NCI-H2081 treated with DMSO at 0.1 percent for 48 hours (cell line): ENCODE measurements at regions not wholly inside any gene's neighbourhood (a gene's known extent, or its start where the extent isn't known, plus 50 kb on each side); places are given as distances from the start of the nearest gene placed in this dataset.
"Not testable (repeated sequence)": the region's sequence is repeated elsewhere in the genome, so short reads cannot be mapped to it uniquely, and the experiment has no call there.

Experiments used
- DNase-seq: peaks from one replicate; lab custom pipeline; 2025; lab: John Stamatoyannopoulos, UW

DNA sequence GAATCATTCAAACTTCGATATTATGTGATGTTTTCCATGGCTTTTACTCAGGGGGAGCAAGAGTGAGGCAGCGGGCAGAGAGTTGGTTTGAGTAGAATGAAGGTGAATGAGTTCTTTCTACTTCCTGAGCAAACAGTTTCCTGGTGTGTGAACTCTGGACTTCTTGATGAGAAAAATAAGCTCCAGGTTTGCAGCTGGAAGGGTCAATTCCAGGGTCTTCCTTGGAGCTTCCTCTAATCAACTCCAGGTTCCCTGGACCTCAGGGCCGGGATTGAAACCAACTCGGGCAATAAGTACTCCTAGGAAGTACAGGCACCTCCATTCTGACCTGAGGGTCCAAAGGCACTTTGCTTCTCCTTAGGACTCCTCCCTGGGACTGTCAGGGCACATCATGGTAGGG, 243.6 kb upstream of the ONECUT1 start:
- no peak for DNase-seq

DNA sequence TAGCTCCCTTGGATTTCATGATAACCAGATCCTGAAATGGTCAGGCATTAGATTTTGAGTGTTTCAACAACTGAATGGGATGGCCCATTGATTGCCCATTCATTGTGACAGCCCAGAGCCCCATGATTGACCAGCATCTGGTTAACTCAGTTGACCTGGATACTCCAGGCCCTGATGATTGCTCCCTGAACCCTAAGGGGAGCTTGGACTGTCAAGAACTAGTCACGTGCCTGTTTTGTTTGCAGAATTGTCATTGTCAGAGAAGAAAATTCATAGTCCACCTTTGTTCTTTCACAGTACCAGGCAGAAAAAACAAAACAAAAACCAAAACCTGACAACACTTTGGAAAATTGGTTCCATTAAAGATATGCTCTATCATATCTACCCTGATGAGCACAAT, 241.3 kb upstream of the ONECUT1 start:
- DNase-seq = no peak

DNA sequence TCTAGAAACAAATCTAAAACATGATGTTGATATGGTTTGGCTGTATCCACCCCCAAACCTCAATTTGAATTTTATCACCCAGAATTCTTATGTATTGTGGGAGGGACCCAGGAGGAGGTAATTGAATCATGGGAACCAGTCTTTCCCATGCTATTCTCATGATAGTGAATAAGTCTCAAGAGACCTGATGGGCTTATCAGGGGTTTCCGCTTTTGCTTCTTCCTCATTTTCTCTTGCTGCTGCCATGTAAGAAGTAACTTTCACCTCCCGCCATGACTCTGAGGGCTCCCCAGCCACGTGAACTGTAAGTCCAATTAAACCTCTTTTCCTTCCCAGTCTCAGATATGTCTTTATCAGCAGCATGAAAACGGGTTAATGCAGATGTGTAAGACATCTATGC, 232.7 kb upstream of the ONECUT1 start:
- DNase-seq = no peak

DNA sequence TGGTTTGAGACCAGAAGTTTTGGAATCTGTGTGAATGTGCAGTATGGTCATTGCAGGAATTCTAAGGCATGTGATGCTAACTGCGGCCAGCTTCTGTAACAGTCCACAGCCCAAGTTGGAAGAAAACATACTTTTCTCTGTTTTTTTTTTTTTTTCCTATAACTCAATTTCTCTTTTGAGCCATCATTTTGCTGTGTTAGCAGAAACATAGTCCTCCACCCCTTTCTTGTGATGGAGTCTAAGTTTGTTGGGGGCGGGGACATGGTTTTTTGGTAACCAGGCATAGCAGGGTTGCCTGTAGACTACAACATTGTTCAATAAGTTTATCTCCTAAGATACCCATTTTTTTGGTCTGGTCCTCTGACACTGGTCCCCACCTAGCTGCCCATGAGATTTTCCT, 223.2 kb upstream of the ONECUT1 start:
- DNase-seq = no peak

DNA sequence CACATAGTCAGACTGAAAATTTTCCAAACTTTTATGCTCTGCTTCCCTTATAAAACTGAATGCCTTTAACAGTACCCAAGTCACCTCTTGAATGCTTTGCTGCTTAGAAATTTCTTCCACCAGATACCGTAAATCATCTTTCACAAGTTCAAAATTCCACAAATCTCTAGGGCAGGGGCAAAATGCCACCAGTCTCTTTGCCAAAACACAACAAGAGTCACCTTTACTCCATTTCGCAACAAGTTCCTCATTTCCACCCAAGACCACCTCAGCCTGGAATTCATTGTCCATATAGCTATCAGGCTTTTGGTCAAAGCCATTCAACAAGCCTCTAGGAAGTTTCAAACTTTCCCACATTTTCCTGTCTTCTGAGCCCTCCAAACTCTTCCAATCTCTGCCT, 221.6 kb upstream of the ONECUT1 start:
- DNase-seq = not testable (repeated sequence)

DNA sequence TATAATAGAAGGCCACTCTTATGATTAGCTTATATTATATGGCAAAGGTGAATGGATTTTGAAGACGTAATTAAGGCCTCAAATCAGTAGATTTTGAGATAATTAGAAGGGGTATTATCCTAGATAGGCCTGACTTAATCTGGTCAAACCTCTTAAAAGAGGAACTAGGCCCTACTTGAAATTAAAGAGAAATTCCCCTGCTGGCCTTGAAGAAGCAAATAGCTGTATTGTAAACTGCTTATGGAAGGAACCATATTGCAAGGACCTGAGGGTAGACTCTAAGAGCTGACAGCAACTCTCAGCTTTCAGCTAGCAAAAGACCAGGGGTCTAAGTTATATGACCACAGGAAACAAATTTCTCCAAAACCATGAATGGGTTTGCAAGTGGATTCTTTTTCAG, 219.0 kb upstream of the ONECUT1 start:
- DNase-seq = no peak

DNA sequence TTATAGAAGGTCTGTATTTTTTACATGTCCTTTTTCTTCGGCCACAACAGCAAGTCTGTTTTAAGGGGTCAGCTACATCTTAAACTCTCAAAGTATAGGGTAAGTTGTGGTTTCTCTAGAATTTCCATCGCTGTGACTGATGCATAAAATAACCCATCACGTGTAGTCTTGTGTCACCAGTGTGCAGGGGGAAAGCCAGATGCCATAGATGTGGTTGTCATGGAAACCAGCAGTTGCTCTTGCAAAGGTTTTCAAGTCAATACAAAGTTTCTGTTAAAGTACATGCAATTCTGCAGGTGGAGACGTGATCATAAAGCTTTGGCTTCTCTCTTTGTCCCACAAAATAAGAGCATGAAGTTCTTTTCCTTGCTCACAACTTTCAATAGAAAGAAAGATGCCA, 210.3 kb upstream of the ONECUT1 start:
- no peak for DNase-seq

DNA sequence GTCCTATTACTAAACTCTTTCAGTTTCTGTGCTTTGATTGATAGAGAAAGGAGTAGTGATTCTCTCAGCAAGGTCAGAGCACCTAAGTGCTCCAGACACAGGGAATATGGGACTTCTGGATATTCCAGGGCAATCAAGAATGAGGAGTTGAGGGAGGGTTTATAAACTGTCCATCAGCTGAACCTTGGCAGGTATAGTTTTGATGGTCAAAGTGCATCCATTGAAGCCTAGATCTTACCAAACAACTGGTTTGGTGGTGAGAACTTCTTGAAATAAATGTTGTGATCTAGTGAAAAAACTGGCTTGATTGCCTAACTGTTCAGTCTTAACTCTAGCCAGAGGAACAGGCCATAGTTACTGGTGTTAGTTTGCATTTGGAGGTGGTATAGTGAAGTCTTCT, 207.0 kb upstream of the ONECUT1 start:
- no peak for DNase-seq

DNA sequence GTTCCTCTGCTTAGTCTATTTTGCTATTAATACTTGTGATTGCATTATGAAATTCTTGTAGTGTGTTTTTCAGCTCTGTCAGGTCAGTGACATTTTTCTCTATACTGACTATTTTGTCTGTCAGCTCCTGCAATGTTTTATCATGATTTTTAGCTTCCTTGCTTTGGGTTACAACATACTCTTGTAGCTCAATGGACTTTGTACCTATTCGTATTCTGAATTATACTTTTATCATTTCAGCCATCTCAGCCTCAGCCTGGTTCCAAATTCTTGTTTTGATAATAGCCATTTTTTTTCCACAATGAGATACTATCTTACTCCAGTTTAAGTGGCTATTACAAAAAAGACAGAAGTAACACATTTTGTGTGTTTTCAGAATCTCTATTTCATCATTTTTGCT, 204.2 kb upstream of the ONECUT1 start:
- no peak for DNase-seq

DNA sequence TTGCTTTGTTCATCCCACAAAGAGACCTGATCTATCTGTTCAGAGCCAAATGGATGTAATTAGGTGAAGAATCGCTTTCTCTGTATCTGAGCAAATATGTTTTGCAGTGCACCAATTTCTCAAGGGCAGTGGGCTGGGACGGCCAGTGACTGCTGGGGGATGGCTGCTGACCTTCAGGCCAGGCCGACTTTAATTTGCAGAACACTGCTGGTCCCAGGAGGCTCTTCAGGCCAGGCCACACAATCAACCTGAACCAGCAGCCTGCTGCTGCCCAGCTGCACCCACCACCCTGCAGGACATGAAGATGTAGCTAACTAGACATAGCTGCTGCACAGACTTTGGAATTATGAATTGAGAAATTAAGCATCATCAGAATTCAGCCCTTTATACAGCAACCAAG, 194.4 kb upstream of the ONECUT1 start:
- DNase-seq = no peak

DNA sequence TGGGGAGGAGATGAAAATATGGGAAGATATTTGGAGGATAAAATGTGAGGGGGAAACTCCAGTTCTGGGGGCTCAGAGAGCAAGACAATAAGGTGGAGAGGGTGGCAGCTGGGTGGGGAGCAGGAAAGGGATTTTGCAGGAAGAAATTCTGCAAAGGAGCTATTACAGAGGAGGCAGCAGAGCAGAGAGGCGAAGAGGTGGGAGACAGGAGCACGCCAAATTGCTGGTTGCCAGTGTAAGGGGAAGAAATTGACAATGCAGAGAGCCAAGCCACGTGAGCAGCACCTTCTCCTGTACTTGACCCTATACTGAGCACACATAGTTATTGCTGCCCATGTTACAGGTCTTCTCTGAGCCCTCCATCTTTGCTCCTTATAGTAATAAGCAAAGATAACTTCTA, 190.3 kb upstream of the ONECUT1 start:
- no peak for DNase-seq

DNA sequence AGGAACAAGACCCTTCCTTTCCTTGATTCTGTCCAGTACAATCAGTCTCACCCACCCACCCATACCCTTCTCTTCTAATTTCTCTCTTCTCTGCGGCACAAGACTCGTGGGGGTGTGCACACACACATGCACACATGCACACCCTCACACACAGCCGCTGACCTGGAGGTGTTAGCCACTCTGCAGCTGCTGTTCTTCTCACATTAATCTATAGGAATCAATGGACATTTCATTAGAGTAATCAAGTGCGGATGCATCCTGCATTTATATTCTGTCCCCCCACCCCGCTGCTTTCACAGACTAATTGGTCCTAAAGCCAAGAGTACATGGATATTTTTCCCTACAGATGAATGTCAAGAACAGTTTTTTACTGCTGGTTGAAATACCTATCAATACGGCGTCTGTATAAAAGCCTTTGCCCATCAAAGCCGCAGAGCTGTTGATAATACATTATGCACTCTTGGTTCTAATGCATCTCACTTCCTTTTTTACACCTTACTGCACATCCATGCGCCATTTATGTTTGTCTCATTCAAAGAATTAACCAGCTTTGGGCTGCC, 186.5 kb upstream of the ONECUT1 start:
- no peak for DNase-seq

DNA sequence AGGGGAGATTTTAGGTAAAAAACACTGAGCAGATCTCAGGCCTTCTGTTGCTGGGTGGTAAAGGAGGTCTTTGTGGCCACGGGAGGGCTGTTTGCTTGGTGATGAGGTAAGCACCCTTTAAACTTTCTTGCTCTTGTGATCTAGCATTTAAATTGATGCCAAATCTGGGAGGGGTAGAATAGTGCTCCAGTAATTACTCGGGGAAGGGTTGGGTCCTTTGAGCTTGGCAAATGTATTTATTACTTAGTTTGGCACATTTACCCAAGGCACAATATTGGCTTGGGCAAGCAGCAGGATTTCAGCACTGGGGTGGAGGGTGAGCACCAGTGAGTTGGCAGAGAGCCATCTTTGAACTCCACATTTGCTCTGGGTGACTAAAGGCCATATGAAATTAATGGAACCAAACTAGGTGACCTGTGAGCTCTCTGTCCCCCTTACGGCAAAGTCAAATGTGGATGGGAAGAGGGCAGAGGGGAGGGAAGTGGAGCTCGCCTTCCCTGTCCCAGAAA, 185.9 kb upstream of the ONECUT1 start:
- DNase-seq = no peak

DNA sequence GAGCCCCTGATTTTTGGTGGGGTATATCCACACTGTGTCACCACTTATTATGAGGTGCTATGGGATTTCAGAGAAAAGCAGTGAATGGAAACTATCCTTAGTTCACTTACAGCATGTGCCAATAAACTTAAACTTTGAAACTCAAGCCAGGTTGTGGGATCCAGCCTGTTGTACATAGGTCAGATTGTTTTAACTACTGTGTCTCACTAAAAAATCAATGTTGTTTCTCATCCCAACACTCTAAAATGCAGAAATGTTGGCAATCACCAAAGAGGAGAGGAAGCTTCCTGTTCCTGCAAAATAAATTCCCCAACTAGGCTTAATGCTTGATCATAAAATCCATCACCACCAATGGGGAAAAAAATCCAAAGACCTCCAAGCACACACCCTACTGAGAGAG, 173.7 kb upstream of the ONECUT1 start:
- no peak for DNase-seq

DNA sequence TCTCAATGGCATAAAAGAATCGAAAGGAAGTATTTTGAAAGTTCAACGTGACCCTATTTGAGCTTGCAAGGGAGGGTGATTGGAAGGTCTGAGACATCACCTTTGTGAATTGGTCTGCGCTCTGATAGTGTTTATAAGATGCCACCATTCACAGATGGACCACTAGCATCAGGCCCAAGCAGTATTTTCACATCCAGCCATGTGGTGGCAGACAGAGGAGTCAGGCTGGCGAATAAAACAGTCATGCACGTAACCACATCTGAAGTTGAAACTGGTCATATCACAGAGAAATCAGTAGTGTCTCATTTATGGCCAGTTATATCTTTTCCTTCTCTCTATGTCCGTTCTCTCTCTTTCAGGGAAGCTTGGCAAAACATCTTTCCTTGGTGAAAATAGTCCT, 170.1 kb upstream of the ONECUT1 start:
- no peak for DNase-seq

DNA sequence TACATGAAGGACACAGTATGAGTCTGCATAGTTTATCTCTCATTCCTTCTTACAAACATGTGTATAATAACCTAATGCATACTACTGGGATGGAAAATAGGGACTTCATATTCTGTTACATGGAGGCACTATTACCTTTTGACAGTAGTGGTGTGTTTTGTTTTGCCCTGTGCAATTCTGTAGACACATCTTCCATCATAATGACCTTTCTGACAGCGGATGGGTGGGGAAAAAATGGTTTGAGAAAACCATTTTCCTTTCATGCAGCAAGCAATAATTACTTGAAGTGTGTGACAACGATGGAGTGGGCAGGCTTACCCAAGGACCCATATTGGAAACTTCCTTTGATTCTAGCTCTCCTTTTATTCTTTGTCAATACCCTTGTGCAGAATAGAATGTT, 153.6 kb upstream of the ONECUT1 start:
- no peak for DNase-seq

DNA sequence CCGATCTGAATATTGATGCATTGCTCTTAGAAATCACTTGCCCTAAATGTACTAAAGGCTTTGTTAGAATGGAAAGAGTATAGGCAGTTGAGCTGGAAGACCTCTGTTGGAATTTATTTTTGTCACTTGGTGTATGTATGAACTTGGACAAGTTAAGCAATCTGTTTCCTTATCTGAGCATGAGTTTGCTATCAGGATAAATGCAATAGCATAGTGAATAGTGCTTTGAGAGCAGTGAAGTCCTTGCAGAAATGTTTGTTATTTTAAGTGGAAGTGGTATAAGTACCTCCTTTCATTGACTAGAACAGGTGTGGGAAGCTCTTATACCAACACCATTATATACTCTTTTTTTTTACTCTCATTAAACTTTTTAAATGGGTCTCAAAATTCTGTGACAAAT, 146.4 kb upstream of the ONECUT1 start:
- DNase-seq = no peak

DNA sequence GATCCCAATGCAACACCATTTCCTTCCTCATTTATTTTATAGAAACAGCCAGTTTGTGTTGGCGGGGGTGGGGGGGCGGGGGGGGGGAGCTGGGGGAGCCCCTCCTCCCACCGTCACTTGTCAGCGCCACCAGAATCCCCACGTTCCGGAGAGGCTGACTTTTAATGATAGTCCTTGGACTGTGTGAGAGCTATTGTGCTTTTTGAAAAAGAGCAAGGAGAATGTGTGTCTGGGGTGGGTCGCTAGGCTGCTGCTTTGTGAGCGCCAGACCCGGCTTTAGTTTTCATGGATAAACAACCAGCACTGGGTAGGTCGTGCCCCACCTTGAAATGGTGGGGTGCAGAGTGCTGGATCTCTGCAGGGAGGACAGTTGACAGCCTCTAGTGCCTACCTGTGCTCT, 135.0 kb upstream of the ONECUT1 start:
- no peak for DNase-seq

DNA sequence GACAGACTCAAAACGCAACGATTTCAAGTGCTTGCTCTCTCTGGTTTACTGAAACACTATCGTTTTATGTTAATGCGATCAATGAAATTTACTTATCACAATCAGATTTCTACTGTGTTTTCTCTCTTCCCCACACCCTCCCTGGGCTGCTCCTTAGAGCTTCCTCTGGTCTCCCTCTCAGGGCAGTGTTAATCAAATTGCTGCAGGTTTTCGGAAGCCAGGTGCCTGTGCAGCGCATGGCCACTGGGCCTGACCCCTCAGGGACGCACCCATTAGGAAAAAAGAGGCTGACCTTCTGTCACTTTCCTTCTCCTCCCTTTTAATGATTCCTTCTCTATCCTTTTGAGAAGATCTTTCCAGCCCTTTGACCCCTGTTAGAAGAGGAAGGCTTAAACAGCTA, 134.5 kb upstream of the ONECUT1 start:
- DNase-seq = no peak

DNA sequence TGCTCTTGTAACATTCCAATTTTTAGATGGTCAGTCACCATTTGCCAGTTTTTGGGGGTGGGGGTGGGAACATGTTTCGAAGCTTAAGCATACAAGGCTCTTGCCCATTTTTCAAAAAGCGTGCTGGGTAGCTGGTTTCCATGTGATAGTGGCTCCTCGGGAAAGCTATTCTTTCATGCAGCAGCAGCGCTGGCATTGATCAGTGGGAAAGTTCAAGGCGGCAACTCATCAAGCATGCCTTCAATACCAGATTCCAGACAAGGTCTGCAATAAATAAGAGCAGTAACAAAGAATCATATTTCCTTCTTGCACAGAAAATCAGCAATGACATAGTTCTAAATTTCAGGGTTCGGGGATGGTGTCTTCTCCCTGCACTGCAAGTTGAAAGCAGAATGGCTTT, 133.5 kb upstream of the ONECUT1 start:
- DNase-seq = no peak

DNA sequence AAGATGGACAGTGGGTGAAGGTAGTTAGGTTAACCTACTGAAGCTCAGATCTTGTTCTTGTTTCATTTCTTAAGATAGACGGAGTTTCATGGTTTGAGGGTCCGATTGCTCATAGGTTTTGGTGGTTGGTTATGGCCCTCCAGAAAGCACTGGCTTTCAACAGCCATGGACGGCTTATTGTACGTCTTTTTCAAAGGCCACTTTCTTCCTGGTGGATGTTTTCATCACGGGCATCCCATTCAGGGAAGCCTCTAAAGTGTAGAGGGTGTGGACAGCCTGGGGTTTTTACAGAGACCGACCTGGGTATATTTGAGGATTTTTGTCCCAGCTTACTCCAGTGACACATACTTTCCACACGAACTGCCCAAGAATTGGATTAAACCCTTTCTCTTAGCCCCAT, 132.7 kb upstream of the ONECUT1 start:
- DNase-seq = no peak

DNA sequence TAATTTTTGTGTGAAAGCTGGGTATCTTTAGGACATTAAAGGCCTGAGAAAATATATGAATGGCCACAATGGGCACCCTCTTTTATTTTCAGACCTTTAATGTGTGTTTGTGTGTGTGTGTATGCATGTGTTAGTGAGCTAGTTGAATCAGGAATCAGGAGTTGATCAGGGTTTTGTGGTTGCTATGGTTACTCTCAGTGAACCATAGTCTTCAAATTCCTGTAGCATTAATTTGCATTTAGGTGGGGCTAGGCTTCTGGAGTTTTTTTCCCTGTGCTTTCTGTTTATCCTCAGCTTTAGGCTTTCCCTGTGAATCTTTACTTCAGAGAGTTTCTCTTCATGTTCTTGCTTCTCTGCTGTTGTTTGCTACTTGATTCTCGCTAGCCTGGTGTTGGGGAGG, 122.0 kb upstream of the ONECUT1 start:
- no peak for DNase-seq

DNA sequence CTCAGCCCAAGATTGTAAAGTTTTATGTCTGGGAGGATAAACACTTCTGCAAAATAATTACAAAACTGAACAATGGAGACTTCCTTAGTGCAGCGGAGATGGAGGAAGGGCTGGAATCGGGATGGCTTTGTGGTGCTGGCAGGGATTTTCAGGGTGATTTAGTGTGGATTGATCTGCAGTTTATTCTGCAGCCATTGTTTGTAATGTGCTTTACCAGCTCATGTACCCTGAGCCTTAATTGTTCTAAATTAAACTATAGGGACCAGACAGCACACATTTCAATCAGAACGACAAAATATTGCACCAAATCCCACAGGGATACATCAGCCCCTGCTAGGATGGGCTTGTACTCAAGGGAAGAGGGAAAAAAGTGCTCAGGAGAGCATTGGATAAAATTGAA, 103.2 kb upstream of the ONECUT1 start:
- no peak for DNase-seq

DNA sequence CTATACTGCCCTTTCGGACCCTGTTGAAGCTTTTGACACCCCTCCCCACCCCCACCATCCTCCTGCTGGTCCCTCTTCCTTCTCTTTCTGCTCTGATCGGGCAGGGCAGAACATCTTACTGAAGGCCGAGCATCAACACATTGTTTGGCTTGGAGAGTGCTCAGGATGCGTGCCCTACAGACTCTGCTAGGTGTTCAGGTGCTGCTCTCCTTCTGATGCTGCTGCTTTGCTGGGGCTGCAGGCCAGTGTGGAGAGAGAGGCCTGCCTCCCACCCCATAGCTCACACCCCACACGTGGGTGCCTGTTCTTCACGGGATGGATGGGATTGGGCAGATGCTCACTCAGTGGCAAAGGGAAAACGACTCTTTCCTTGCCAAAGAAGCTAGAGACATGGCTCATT, 89.8 kb upstream of the ONECUT1 start:
- DNase-seq = no peak

DNA sequence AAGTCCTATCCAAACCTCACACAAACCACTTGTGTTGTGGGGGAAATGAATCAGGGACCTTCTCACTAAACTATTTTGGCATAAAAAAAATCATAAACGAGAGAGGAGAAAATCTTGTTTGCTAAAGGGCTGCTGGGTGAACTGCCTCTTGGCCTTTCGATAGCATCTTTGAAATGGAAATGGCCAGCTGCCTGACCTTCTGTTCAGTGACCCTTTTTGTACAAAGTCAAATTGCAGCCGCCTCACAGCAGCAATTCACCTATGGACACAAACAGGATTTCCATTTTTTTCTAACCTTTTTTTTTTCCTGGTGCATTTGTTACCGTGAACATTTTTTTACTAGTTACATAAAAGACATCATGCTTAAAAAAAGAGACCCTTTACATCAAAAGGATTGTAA, 89.0 kb upstream of the ONECUT1 start:
- DNase-seq = no peak
